A172 (cell line): ENCODE measurements at regions not wholly inside any gene's neighbourhood (a gene's known extent, or its start where the extent isn't known, plus 50 kb on each side); places are given as distances from the start of the nearest gene placed in this dataset.

Experiments used
- DNase-seq: peaks from one replicate; pipeline ENCODE4 v3.0.0-alpha.2; 2015; ENCODE audit warnings: low spot score

DNA sequence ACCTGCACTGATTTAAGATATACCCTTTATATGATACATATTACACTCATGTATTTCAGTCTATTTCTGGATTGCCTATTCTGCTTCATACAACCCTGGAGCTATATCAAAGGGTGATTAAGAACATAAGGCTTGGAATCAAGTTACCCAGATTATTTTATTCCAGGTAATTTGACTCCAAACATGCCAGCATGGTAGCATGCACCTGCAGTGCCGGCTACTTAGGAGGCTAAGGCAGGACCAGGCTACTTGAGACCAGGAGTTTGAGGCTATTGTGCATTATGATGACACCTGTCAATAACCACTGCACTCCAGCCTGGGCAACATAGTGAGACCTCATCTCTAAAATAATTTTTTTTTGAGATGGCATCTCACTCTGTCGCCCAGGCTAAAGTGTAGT, 50.4 kb upstream of the NEO1 start:
- no peak for DNase-seq

DNA sequence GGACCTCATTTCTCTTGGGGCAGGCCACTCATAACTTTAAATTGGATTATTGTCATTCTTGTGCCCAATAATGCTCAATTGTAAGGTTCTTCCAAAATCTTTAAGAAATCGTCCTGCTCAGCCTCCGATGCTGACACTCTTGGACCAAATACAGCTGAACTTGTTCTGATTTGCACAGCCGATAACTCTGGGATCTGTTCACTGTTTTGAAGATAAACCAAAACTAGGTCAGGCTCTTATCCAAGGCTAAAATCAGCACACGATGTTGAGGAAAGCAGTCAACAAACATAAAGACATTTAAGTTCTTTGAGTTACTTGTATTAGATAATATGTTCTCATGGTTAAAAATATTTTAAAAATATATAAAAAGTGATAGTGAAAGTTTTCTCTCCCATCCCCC, 52.0 kb upstream of the NEO1 start:
- DNase-seq = no peak

- DNase-seq = no peak
These were observed 52.7 kb upstream of the NEO1 start for GRCh38 chr15:72999586-72999985.

DNA sequence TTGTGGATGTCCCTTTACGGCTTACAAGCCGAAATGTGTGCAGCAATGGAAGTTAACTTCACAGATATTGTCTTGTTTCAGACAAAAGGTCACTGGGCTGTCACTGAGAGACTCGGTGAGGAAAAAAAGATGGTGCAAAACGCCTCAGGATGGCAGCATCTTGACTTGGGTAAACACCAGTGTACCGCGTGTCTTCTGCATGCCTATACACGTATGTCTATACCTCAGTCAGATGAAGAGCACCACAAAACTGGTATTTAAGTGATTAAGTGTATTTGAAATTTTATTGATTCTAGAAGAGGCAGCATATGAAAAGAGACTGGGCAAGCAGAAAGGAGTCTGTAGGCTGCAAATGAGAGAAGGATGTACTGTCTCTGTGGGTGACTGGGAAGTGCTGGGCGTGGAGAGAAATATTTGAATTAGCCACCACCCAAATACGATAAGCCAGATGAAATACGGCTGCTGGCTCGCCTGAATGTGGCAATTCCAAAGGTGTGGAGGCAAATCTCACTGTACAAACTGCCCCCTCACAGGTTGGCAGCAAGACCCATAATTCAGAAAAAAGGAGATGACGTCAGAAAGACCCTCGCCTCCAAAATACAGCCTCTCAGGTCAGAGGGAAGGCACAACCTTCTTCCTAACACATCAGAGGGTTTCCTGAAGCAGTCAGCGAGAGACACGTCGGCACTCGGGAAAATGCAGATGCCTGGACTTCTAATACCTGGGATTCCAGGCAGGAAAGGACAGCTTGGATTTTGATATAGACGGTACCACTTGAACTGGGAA, 53.4 kb upstream of the NEO1 start:
- DNase-seq = no peak

DNA sequence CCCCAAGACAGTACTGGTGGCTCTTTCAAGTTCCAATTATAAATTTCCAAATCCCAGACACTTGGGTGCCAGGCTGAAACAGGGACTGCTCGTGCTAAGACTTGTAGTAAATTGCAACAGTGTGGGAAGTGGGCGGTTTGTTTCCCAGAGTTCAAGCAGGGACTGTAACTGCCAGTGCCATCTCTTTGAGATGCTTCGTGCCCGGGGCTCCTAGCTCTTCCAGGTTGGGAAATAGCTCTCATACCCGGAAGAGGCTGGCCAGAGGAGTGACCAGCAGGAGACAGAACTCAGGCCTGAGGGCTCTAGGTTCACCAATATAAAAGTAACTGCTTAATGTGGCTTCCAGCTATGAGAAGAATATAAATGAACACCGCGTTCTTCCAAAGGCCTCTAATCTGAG, 54.0 kb upstream of the NEO1 start:
- DNase-seq = no peak

DNA sequence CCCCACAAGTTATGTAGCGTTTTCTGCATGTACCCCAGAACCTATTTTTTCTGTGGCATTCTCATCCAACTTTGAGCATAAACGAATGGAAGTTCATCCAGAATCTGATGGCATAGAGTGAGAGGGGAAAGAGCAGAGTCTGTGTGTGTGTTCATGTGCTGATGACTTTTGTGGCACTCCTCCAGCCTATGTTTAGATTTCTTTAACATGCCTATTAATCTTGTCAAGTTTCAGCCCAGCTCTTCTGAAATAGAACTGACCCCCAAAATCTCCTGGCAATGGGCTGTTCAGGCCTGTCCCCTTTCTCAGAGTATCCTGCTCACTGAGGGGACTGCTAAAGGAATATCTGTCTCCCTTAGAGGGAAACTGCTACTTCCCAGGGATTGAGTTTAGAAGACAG, 56.4 kb upstream of the NEO1 start:
- DNase-seq = no peak

GRCh38 chr15:72994534-72995177, 57.6 kb upstream of the NEO1 start:
- no peak for DNase-seq

DNA sequence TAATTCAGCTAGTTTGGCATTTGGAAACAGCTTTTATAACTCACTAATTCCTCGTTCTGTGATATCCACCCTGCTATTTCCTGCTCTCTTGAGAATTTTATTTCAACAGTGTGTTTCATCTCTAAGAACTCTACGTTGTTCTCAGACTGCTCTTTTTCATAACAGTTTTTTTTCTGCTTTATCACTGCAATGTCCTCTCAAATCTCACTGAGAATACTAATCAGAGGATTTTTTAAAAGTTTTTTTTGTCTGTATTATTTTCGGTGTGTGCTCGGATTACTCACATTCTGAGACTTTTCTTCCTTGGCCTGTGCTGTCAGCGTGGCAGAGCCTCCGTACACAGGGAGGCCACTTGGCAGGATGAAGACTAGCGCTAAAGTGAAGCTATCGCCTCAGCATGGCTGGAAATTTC, 59.4 kb upstream of the NEO1 start:
- no peak for DNase-seq

DNA sequence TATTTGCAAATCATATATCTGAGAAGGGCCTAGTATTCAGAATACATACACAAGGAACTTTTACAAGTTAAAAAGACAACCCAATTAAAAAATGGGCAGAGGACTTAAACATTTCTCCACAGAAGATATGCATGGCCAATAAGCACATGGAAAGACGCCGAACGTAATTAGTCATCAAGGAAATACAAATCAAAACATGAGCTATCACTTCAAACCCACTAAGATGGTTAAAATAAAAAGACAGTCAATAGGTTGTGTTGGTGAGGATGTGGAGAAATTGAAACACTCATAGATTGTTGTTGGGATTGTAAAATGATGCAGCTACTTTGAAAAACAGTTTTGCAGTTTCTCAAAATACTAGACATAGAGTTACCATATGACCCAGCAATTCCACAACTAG, 61.2 kb upstream of the NEO1 start:
- peak; percentile 13 for DNase-seq

DNA sequence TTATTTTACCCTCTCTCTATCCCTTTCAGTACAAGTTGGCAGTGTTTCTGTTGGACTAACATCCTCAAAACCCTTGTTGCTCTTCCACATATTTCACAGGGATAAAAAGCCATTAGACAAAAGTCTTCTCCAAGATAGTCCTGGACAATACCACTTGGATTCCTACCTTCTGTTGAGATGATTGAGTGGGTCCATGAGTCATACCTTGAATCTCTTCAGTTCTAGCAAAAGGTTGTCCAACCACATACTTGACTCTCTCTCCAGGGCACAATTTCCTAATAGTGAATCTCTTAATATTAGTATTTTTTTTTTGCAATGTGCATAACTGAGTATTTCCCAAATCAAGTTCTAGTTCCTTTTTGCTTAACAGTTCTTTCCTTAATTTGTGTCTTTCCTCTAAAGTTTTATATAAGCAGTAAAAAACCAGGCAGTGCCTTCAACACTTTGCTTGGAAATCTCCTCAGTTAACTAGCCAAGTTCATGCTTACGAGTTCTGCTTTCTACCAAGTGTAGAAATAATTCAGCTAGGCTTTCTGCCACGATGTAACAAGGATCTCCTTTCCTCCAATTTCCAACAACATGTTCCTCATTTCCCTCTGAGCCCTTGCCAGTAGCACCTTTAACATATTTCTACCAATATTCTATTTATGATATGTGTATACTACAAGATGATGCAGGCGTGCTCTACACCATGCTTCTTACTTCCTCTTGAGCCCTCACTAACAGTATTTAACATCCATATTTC, 68.3 kb upstream of the NEO1 start:
- DNase-seq = no peak

- DNase-seq = no peak
These were observed 69.5 kb upstream of the NEO1 start for GRCh38 chr15:72982714-72983113.

- no peak for DNase-seq
These were observed 71.6 kb upstream of the NEO1 start for GRCh38 chr15:72980661-72981060.

DNA sequence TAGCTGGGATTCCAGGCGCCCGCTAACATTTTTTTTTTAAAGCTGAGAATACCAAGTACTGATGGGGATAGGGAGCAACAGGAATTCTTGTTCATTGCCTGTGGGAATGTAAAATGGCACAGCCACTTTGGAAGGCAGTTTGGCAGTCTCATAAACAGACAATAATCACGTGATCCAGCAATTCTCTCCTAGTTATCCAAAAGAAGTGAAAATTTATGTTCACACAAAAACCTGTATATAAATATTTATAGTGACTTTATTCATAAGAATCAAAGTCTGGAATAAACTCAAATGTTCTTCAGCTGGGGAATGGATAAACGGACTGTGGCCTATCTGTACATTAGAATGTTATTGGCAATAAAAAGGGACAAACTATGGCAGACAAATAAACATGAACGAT, 72.5 kb upstream of the NEO1 start:
- DNase-seq = no peak

DNA sequence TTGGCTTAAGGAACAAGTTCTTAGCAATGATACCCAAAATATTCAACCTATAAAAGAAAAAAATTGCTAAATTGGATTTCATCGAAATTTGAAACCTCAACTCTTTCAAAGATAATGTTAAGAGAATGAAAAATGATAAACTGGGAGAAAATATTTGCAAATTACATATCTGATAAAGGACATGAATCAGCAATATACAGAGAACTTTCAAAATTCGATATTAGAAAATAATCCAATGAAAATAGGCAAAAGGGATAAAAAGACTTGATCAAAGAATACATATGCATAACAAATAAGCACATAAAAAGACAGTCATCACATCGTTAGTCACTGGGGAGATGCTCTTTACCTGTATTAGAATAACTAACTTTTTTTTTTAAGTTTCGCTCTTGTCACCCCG, 73.0 kb upstream of the NEO1 start:
- no peak for DNase-seq

DNA sequence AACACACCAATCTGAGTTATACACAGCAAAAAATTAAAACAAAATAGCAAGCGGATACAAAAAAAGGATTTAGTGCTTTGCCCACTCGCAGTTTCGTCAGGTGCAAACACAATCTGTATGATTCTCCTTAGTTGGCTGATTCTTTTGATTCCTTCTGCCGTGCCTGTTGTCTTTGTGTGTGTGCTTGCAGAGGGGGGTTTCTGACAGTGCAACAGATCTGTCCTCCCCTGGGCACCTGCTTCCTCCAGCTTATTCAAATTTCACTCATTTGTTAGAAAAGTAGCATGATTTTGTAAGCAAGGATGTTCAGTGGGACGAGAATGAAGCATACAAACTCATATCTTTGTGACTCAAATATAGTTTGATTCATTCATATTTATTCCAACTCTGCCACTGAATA, 74.0 kb upstream of the NEO1 start:
- DNase-seq = no peak

DNA sequence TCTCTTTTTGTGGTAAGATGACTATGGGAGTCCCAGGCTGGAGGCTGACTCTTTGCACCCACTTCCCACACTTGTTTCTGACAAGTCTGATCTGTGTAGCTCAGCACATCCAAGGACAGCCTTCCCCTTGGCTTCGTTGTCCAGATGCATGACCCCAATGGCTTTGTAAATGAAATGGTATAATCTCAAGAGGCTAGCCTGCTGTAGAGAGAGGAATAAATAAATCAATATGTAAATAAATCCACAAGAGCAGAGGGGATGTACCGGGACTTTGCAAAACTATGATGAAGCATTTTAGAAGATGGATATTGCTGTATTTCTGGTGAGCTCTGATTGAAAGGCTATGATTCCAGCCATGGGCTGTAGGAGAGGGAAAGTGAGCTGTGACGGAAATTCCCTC, 79.9 kb upstream of the NEO1 start:
- DNase-seq = no peak

GRCh38 chr15:72971766-72972165, 80.5 kb upstream of the NEO1 start:
- DNase-seq = no peak

DNA sequence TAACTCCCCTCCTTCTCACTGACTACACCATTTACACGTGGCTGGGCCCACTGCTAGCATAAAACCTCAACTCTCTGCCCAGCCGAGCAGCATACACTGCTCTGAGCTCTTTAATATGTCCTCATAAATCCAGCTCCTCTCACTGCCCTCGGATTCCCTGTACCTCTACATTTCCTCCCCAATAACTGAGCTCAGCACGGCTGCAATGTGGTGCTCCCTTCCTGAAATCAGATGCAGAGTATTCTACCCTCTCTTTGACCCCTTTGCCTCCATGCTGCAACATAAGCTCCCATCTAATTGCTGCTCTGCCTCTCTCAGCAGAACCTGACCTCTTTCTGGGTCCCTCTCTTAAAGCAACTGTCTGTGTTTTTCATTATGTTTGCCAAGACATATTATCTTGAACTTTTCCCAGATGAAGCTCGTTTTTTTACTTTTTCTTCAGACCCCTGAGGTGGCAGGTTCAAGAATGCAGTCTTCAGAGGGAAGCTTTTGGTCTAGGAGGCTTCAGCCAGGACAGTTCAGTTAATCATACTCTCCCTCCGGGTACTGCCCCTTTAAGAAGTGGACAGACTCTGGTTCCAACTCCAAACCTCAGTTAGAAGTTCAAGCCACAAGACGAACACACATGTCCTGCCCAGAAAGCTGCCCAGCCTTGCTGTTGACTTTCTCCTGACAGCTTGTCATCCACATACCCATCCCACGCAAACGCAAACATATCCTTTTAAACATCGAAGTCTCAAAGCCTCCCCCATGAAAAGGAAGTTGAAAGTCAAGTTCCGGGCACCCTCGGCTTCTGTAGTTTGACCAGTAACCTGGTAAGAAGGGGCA, 81.1 kb upstream of the NEO1 start:
- no peak for DNase-seq

GRCh38 chr15:72968531-72968922, 83.7 kb upstream of the NEO1 start:
- DNase-seq = no peak

GRCh38 chr15:72967811-72968530, 84.3 kb upstream of the NEO1 start:
- no peak for DNase-seq

DNA sequence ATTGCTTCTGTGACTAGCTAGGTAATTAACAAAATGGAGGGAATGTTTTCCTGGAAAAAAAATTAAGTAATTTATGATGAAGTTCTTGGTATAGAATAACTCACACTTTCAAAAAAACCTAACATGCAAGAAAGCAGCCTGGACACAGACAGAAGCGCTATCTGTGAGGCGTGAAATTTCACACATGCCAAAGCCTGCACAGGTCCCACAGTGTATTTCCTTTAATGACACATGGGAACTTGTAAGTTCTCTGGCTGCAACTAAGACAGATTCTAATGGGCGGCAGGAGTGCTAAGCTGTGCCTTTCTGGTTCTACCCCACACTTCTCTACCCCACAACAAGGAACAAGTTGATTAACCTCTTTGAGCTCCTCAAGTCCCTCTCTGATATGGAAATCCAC, 84.9 kb upstream of the NEO1 start:
- DNase-seq = no peak

DNA sequence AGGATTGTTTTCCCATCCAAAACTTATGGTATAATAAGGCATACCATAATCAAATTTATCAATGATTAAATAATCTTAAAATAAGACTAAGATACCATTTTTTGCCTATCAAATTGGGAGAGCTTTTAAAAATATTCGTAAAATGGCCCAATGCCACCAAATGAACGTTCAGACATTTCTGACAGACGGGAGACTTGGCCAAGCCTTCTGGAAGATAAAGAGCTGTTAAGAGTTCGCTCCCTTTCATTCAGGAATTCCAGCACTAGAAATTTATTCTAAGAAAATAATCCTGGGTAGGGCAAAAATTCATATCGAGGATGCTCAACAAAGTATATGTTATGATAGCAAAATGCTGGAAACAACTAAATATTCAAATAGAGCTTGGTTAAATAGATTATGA, 85.6 kb upstream of the NEO1 start:
- no peak for DNase-seq
